GM18511 (cell line): ENCODE measurements at regions not wholly inside any gene's neighbourhood (a gene's known extent, or its start where the extent isn't known, plus 50 kb on each side); places are given as distances from the start of the nearest gene placed in this dataset.
"Not testable (repeated sequence)": the region's sequence is repeated elsewhere in the genome, so short reads cannot be mapped to it uniquely, and the experiment has no call there.

ENCODE experiments used
- ATAC-seq: cut with Tn5 transposase; IDR thresholded peaks from one replicate; pipeline ENCODE4 v1.9.1; 2021; ENCODE audit warnings: mild to moderate bottlenecking, moderate library complexity; ENCODE audit not compliant: unreplicated experiment

DNA sequence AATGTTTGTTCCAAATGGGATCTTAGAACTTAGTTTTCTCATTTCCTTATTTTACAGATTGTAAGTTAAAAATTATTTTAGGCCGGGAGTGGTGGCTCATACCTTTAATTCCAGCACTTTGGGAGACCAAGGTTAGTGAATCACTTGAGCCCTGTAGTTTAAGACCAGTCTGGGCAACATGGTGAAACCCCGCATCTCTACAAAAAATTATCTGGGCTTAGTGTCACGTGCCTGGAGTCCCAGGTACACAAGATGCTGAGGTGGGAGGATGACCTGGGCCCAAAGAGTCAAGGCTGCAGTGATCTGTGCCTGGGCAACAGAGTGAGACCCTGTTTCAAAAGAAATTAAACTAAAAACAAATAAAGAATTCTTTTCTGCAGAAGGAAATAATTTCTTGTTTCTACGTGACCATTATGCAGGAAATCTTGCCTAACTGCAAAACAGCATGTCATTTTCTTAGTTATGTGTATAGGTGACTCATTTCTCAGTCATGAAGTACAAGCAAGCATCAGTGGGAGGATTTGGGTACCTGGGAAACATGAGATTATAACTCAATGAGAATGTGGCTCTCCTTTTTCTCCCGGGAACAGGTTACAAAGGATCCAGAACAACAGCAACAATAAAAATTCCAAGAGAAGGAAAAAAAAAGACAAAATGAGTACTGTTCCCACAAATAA, 375.1 kb upstream of the ST8SIA4 start:
- ATAC-seq: no peak

DNA sequence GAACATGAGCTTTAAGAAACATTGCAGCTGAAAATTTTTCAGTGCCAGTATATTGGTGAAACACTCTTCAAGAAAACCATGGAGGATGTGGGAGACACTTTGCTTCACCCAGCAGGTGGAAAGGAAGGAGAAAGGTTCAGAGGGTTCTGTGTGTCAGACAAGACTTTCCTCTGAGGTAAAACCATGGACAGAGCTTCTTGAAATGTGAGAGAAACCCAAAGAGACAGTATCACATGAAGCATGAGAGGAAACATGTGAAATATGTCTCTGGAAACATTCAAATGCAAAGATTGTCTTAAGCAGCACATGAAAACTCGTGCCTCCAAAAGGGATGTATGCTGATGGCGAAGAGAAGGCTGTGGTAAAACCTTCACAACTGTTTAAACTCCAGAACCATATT, 368.9 kb upstream of the ST8SIA4 start:
- no peak for ATAC-seq

DNA sequence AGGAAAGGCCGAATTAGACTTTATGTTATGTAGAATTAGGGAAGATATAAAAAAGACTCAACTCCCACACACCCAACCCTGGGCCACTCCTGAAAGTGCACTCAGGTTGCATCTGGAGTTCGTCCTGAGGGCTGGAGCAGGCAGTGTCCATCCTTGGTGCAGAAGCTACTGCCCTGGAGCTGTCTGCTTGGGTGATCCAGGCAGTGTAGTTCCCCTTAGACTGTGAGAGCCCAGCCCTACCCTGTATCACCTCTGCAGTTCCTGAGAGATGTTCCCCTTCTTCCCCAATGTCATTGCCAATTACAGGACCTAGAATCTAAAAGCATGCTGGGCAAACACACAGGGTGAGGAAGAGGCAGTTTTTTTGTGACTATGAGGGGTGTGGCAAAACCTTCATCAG, 368.3 kb upstream of the ST8SIA4 start:
- ATAC-seq: no peak

- ATAC-seq: no peak
These were observed 357.8 kb upstream of the ST8SIA4 start for GRCh38 chr5:101260857-101261256.

- ATAC-seq: no peak
These were observed 350.0 kb upstream of the ST8SIA4 start for GRCh38 chr5:101253096-101253495.

DNA sequence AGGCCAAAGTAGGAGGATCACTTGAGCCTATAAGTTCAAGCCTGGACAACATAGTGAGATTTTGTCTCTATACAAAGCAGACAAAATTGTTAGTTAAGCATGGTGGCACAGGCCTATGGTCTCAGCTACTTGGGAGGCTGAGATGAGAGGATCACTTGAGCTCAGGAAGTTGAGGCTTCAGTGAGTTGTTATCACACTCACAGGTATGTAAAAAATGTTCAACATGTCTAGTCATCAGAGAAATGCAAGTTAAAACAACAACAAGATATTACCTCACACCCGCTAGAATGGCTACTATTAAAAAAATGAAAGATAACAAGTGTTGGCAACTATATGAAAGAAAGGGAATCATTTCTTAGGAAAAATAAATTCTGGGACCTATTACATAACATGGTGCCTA, 341.5 kb upstream of the ST8SIA4 start:
- no peak for ATAC-seq

DNA sequence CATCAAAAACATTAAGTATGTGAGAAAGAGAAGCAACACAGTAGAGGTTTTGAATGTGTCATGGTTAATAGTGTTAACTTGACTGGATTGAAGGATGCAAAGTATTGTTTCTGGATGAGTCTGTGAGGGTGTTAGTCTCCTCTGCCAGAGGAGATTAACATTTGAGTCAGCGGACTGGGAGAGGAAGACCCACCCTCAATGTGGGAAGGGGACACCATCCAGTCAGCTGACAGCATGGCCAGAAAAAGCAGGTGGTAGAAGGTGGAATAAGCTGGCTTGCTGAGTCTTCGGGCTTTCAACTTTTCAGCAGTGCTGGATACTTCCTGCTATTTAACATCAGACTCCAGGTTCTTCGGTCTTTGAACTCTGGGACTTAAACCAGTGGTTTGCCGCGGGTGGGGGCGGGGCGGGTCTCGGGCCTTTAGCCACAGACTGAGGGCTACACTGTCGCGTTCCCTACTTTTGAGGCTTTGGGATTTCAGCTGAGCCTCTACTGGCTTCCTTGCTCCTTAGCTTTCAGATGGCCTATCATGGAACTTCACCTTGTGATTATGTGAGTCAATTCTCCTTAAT, 309.9 kb upstream of the ST8SIA4 start:
- no peak for ATAC-seq

DNA sequence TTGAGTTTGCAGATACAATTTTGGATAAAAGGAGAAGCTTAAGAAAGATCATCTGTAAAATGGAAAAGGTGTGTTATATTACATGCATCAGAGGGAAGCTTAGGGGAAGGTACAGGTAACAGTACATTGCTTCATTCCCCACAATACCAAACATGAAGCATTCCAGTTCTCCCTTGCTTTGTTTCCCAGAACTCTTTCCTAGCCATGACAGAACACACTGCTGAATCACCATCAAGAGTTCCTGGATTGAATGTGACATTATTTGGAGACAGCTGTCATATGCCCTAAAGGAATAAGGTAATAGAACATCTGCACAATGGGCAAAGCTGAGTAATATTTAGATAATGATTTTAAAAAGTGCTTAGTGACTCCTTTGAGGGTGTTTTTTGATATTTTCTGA, 303.5 kb upstream of the ST8SIA4 start:
- no peak for ATAC-seq

GRCh38 chr5:101205065-101205464, 302.0 kb upstream of the ST8SIA4 start:
- not testable (repeated sequence) for ATAC-seq

- not testable (repeated sequence) for ATAC-seq
These were observed 277.3 kb upstream of the ST8SIA4 start for GRCh38 chr5:101180365-101180764.

DNA sequence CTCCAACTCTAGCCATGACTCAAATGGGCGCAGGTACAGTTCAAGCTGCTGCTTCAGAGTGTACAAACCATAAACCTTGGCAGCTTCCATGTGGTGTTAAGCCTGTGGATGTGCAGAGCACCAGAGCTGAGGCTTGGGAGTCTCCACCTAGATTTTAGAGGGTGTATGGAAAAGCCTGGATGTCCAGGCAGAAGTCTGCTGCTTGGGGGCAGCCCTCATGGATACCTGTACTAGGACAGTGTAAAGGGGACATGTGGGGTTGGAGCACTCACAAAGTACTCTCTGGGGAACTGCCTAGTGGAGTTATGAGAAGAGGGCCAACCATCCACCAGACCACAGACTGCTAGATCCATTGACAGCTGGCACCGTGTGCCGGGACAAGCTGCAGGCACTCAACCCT, 273.5 kb upstream of the ST8SIA4 start:
- ATAC-seq: no peak

DNA sequence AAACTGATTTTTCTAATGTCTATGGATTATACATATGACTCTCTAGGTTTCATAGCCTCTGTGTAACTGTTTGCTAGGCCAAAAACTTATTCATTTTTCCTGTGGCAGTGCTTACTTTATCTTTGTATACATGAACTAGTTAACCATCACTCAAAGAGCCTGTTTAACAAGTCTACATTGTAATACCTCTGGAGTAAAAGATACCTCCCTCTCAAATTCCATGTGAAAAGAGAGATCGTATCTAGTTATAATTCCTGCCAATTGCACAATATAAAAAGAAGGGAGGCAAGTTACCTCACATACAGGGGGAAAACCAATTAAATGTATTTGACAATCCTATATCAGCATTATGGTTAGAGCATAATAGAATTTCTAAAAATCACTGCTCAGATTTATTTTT, 271.9 kb upstream of the ST8SIA4 start:
- no peak for ATAC-seq

DNA sequence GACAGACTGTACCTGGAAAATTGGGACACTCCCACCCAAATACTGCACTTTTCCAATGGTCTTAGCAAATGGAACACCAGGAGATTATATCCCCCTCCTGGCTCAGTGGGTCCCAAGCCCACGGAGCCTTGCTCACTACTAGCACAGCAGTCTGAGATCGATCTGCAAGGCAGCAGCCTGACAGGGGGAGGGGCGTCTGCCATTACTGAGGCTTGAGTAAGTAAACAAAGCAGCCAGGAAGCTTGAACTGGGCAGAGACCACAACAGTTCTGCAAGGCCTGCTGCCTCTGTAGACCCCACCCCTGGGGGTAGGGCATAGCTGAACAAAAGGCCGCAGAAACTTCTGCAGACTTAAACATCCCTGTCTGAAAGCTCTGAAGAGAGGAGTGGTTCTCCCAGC, 260.0 kb upstream of the ST8SIA4 start:
- ATAC-seq: no peak

DNA sequence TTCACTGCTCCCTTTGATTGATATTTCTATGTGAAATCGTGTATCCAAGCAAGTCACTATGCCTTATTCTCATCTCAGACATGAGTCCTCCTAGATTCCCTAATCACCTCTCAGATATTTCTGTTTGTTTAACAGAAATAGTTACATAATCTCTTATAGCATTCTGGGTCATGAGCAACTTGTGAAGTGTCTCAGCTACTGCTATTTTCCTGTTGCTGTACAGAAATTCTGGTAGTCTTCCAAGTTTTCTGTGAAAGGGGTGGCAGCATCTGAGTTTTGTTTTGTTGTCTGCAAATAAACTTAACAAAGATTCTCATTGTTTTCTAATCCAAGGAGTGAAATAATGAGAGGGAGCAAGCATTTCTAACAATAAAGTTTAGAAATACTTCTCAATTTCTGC, 256.9 kb upstream of the ST8SIA4 start:
- ATAC-seq: no peak

DNA sequence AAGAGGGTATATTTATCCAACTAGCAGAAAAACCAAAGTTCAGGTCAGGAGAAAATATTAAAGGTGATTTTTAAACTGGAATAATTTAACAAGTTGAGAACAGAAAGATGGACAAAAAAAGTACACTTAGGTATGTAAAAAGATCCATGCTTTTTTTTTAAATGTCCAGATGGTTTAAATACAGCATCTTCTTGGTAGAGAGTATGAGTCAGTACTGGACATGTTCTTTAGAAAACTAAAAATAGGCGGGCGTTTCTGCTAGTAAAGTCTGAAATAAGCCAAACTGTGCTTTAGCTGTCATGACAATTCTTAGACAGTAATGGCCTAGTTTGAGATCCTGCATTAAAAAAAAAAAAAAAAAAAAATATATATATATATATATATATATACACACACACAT, 255.9 kb upstream of the ST8SIA4 start:
- no peak for ATAC-seq

- no peak for ATAC-seq
These were observed 250.4 kb upstream of the ST8SIA4 start for GRCh38 chr5:101153526-101153925.

DNA sequence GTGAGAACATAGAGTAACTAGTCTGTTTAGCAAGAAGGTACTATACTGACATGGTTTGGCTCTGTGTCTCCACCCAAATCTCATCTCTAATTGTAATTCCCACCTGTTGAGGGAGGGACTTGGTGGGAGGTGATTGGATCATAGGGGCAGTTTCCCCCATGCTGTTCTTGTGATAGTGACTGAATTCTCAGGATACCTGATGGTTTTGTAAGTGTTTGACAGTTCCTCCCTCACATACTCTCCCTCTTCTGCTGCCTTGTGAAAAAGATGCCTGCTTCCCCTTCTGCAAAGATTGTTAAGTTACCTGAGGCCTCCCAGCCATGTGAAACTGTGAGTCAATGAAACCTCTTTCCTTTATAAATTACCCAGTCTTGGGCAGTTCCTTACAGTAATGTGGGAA, 240.4 kb upstream of the ST8SIA4 start:
- ATAC-seq: no peak

GRCh38 chr5:101142102-101142501, 239.0 kb upstream of the ST8SIA4 start:
- no peak for ATAC-seq

DNA sequence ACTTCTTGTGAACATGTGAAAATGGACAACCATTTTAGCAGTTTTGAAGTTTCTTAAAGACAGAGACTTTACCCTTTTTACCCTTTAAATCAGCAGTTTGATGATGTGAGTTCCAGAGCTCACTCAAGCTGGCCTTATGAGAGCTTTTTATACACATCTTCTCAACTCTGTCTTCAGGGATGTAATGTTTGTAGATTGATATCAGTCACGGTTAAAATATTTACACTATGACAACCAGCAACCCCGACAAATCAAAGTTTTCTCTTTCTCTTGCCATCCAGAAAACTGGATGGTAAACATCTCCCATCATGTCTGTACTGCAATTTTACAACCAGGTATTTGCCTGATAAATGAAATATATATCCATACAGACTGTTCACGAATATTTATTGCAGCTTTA, 233.4 kb upstream of the ST8SIA4 start:
- no peak for ATAC-seq

DNA sequence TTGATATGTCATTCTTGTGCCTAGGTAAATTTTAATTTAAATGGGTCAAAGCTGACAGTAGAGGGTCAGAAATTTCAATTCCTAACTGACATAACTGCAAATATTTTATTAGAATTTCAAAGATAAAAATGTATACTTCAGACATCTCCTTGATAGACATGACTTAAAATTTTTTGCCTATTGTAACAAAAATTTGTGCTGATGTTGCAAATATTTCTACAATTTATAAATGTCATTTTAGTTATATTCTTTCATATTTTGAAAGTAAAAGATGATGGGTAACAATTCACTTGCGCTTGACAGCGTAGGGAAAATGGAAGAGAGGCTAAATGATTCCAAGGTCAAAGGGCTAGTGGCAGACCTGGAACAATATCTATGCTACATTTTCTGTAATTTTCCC, 220.3 kb upstream of the ST8SIA4 start:
- ATAC-seq: no peak

DNA sequence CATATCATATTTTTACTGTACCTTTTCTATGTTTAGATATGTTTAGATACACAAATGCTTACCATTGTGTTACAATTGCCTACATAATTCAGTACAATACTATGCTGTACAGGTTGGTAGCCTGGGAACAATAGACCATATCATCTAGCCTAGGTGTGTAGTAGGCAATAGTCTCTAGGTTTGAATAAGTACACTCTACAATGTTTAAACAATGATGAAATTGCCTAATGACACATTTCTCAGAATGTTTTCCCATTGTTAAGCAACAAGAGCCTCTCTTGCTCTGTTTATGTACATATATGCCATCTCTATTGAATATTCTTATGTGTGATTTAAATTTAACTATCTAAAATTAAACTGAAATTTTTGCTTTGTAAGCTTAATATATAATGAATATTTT, 209.6 kb upstream of the ST8SIA4 start:
- ATAC-seq: no peak

GRCh38 chr5:101103874-101104273, 200.8 kb upstream of the ST8SIA4 start:
- no peak for ATAC-seq

- no peak for ATAC-seq
These were observed 199.4 kb upstream of the ST8SIA4 start for GRCh38 chr5:101102506-101102905.
